Endothelial cell of umbilical vein (primary cell): ENCODE measurements at regions not wholly inside any gene's neighbourhood (a gene's known extent, or its start where the extent isn't known, plus 50 kb on each side); places are given as distances from the start of the nearest gene placed in this dataset.

Experiments used
- BruUV-seq: library from RNA; stranded (reverse); fragments of 400-500 nt; replicated peaks from 2 replicates; lab custom pipeline; 2021; lab: Mats Ljungman, UMichigan
- CTCF ChIA-PET: fragments of 300-600, 350-600 bp; sonication (Branson Sonifier 250); formaldehyde crosslinking; loops from one replicate; lab custom pipeline; 2021; ENCODE audit warnings: antibody characterized with exemption, inconsistent platforms; lab: Charles Lee
- POLR2A ChIA-PET: fragments of 300-600, 350-600 bp; sonication (Branson Sonifier 250); formaldehyde crosslinking; loops from one replicate; lab custom pipeline; 2021; ENCODE audit warnings: antibody characterized with exemption, inconsistent platforms; lab: Charles Lee
- DNase-seq: peaks from one replicate; pipeline ENCODE4 v3.0.0-alpha.2; 2011; ENCODE audit warnings: low read depth, low spot score
- FAIRE-seq: peaks from 2 replicates; lab custom pipeline; 2011; peaks lifted over from hg19 to GRCh38; lab: Jason Lieb, UNC
- H2AFZ ChIP-seq: 2 replicates; pipeline ENCODE4 v1.6.0; 2012; ENCODE audit warnings: low read depth, low read length, control low read depth, inconsistent platforms
- H3K27ac ChIP-seq: 2 replicates; pipeline ENCODE4 v1.5.1; 2011; ENCODE audit warnings: low read depth, mild to moderate bottlenecking, control low read depth, low read length, moderate library complexity; ENCODE audit not compliant: insufficient read depth
- H3K27me3 ChIP-seq, 2 experiments: 2 replicates each; pipeline versions ENCODE4 v1.6.0 to v1.6.1; 2011; ENCODE audit warnings: low read length in 2 of 2, mixed read lengths in 1 of 2; ENCODE audit not compliant: control insufficient read depth in 2 of 2, insufficient read depth in 2 of 2
- H3K36me3 ChIP-seq, 2 experiments: 2 replicates in 1 of 2; 3 replicates in 1 of 2; pipeline ENCODE4 v1.5.1; 2011; ENCODE audit warnings: low read length in 2 of 2, mild to moderate bottlenecking in 1 of 2, moderate library complexity in 1 of 2; ENCODE audit not compliant: control insufficient read depth in 2 of 2, insufficient read depth in 2 of 2; ENCODE audit errors: extremely low read depth in 1 of 2
- H3K4me1 ChIP-seq: 3 replicates; pipeline ENCODE4 v1.5.1; 2011; ENCODE audit warnings: mild to moderate bottlenecking, low read length; ENCODE audit not compliant: control insufficient read depth, insufficient read depth; ENCODE audit errors: extremely low read depth
- H3K4me2 ChIP-seq: 2 replicates; pipeline ENCODE4 v1.6.1; 2011; ENCODE audit warnings: low read length, control low read depth, mixed read lengths; ENCODE audit not compliant: insufficient read depth
- H3K4me3 ChIP-seq, 3 experiments: fragments of 200-600 bp in 1 of 3; sonication (generic), shearing (Covaris generic) in 1 of 3; replicated peaks in 1 of 3; 2 replicates each; pipeline ENCODE4 v1.5.1; 2011 to 2016; ENCODE audit warnings: control low read depth in 3 of 3, low read length in 3 of 3, mild to moderate bottlenecking in 2 of 3, inconsistent platforms in 1 of 3, low read depth in 1 of 3, moderate library complexity in 1 of 3; ENCODE audit not compliant: insufficient read depth in 1 of 3
- H3K79me2 ChIP-seq: 2 replicates; pipeline ENCODE4 v1.6.0; 2012; ENCODE audit warnings: low read length, inconsistent platforms; ENCODE audit not compliant: control insufficient read depth, insufficient read depth
- H3K9ac ChIP-seq: replicated peaks from 2 replicates; pipeline ENCODE3; 2011; ENCODE audit warnings: low read length, control low read depth; ENCODE audit not compliant: insufficient read depth; ENCODE audit errors: extremely low read depth
- H3K9me1 ChIP-seq: replicated peaks from 3 replicates; pipeline ENCODE4 v1.6.0; 2011; ENCODE audit warnings: mild to moderate bottlenecking, low read length; ENCODE audit not compliant: control insufficient read depth, insufficient read depth; ENCODE audit errors: extremely low read depth
- H3K9me3 ChIP-seq: replicated peaks from 2 replicates; pipeline ENCODE4 v1.5.1; 2012; ENCODE audit warnings: low read length, inconsistent platforms; ENCODE audit not compliant: control insufficient read depth, insufficient read depth
- H4K20me1 ChIP-seq: replicated peaks from 2 replicates; pipeline ENCODE3; 2011; ENCODE audit warnings: mild to moderate bottlenecking, low read length; ENCODE audit not compliant: control insufficient read depth, insufficient read depth; ENCODE audit errors: extremely low read depth
- CTCF ChIP-seq, 2 donors: IDR thresholded peaks; 1 replicate in 1 of 2; 2 replicates in 1 of 2; pipeline ENCODE4 v1.5.1; 2011; ENCODE audit warnings: low read length in 2 of 2, mild to moderate bottlenecking in 2 of 2, moderate library complexity in 2 of 2, control low read depth in 1 of 2, inconsistent platforms in 1 of 2, low read depth in 1 of 2; ENCODE audit not compliant: insufficient read depth in 1 of 2; ENCODE audit errors: extremely low read depth in 1 of 2
- EZH2 ChIP-seq: IDR thresholded peaks from 2 replicates; pipeline ENCODE4 v1.6.1; 2012; ENCODE audit warnings: borderline replicate concordance, low read depth, mild to moderate bottlenecking, moderate library complexity, low read length, inconsistent platforms; ENCODE audit not compliant: severe bottlenecking
- FOS ChIP-seq: IDR thresholded peaks from 2 replicates; pipeline ENCODE4 v1.6.1; 2011; ENCODE audit warnings: mild to moderate bottlenecking, low read length, moderate library complexity, borderline replicate concordance; ENCODE audit not compliant: insufficient read depth
- GATA2 ChIP-seq: IDR thresholded peaks from 2 replicates; pipeline ENCODE4 v1.7.0; 2011; ENCODE audit warnings: low read depth, mild to moderate bottlenecking, moderate library complexity, mixed read lengths, low read length; ENCODE audit not compliant: insufficient read length, insufficient read depth
- JUN ChIP-seq: IDR thresholded peaks from 2 replicates; pipeline ENCODE4 v1.6.1; 2011; ENCODE audit warnings: borderline replicate concordance, low read depth; ENCODE audit not compliant: insufficient read length, insufficient read depth
- MYC ChIP-seq: IDR thresholded peaks from one replicate; pipeline ENCODE4 v1.6.1; 2011; ENCODE audit warnings: mild to moderate bottlenecking, low read depth, low read length
- POLR2A ChIP-seq: IDR thresholded peaks from 2 replicates; pipeline ENCODE4 v1.6.1; 2012; ENCODE audit warnings: low read depth, mild to moderate bottlenecking, control low read depth, low read length
- POLR2AphosphoS5 ChIP-seq: IDR thresholded peaks from 2 replicates; pipeline ENCODE4 v1.6.1; 2012; ENCODE audit warnings: low read depth, mild to moderate bottlenecking, control low read depth, low read length, moderate library complexity; ENCODE audit not compliant: insufficient read depth
- dilution Hi-C: fragments of 300-500 bp; cut with MboI; formaldehyde crosslinking; loops from one replicate; pipeline ENCODE4 v1.15.0; 2019; ENCODE audit warnings: low sequenced_read_pairs; ENCODE audit not compliant: extremely low pct_ligation_motif_present
- intact Hi-C: fragments of 100-400 bp; cut with micrococcal nuclease; formaldehyde crosslinking; loops from one replicate; pipeline ENCODE4 v1.10.0; 2022
- TF ChIP-seq, protein P1 (sequence below): IDR thresholded peaks from 2 replicates; pipeline ENCODE4 v1.6.1; 2011; ENCODE audit not compliant: insufficient read depth, insufficient read length

- FAIRE-seq (no peak), DNase-seq (no peak)
- no TSS peak for BruUV-seq
- Histone ChIP-seq H3K9me1 (no peaks in the 10 kb centered on the region), H3K27ac (no peak overlapping the region), H3K4me1 (no peaks in the 10 kb centered on the region), H4K20me1 (no peaks in the 10 kb centered on the region), H3K9ac (no peak overlapping the region), H3K9me3 (no peaks in the 10 kb centered on the region), H3K79me2 (no peaks in the 10 kb centered on the region), H3K4me3 (no peak overlapping the region), H3K36me3 (no peaks in the 10 kb centered on the region), H3K4me2 (no peak overlapping the region), H2AFZ (no peak overlapping the region), H3K27me3 (no peaks in the 10 kb centered on the region)
- CTCF ChIA-PET = no interaction called here
- intact Hi-C loops (no loop called here), dilution Hi-C loops (no loop called here)
- TF ChIP-seq MYC (no peak), POLR2AphosphoS5 (no peak), POLR2A (no peak)
- POLR2A ChIA-PET = no interaction called here
Measured at GRCh38 chr6:86780923-86781322, 156.4 kb upstream of the HTR1E start.

DNA sequence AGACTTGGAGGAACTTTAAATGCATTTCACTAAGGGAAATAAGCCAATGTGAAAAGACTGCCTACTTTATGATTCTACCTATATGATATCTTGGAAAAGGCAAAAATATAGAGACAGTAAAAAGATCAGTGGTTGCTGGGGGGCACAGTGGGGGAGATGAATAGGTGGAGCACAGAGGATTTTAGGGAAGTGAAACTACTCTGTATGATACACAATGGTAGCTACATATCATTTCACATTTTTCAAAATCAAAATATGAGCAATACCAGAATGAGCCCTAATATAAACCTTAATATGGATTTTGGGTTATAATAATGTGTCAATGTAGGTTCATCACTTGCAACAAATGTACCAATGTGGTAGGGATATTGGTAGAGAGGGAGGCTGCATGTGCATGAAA, 161.4 kb upstream of the HTR1E start:
- H3K4me2 ChIP-seq = no peak overlapping the region
- intact Hi-C loops (no loop called here), dilution Hi-C loops (no loop called here)
- no peak overlapping the region for H3K9ac ChIP-seq
- no peaks in the 10 kb centered on the region for H3K36me3 ChIP-seq
- POLR2A ChIA-PET = no interaction called here
- TF ChIP-seq EZH2 (no peak), POLR2A (no peak), POLR2AphosphoS5 (no peak), GATA2 (no peak), CTCF (IDR thresholded peaks at IDR 0.05; ENCODE audit: extremely low read depth in 1 of 2, insufficient read depth in 1 of 2, low read depth in 1 of 2, low read length in 2 of 2) (no peak), MYC (no peak), JUN (no peak), FOS (no peak)
- TF ChIP-seq, protein P1, sequence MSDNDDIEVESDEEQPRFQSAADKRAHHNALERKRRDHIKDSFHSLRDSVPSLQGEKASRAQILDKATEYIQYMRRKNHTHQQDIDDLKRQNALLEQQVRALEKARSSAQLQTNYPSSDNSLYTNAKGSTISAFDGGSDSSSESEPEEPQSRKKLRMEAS = no peak
- no peaks in the 10 kb centered on the region for H3K79me2 ChIP-seq
- no peak for DNase-seq
- H3K9me1 ChIP-seq = no peaks in the 10 kb centered on the region
- no peak for FAIRE-seq
- H3K27ac ChIP-seq = no peak overlapping the region
- CTCF ChIA-PET = no interaction called here
- no peaks in the 10 kb centered on the region for H4K20me1 ChIP-seq
- H3K27me3 ChIP-seq = no peaks in the 10 kb centered on the region
- BruUV-seq = no TSS peak
- no peaks in the 10 kb centered on the region for H3K4me1 ChIP-seq
- H3K4me3 ChIP-seq = no peak overlapping the region
- no peak overlapping the region for H2AFZ ChIP-seq
- H3K9me3 ChIP-seq = no peaks in the 10 kb centered on the region
